WTC11 (cell line): ENCODE measurements at regions not wholly inside any gene's neighbourhood (a gene's known extent, or its start where the extent isn't known, plus 50 kb on each side); places are given as distances from the start of the nearest gene placed in this dataset.

ENCODE experiments used
- ATAC-seq: fragments of 200-7000 bp; cut with Tn5 transposase; 2 replicates; pipeline ENCODE4 v1.10.0; 2021; ENCODE audit warnings: mild to moderate bottlenecking, moderate library complexity
- CTCF ChIA-PET: fragments of 300-600 bp; sonication (Branson Sonifier 250); formaldehyde crosslinking; loops from one replicate; lab custom pipeline; 2021; ENCODE audit warnings: antibody characterized with exemption; lab: Charles Lee
- POLR2A ChIA-PET: fragments of 350-600 bp; sonication (Branson Sonifier 250); formaldehyde crosslinking; loops from one replicate; lab custom pipeline; 2021; ENCODE audit warnings: antibody characterized with exemption; lab: Charles Lee
- DNase-seq: peaks from one replicate; pipeline ENCODE4 v3.0.0; 2021; ENCODE audit warnings: low spot score
- H3K27ac Mint-ChIP-seq: 2 replicates; pipeline ENCODE4 v1.8.0; 2021; ENCODE audit warnings: mixed read lengths
- H3K27me3 Mint-ChIP-seq: 2 replicates; pipeline ENCODE4 v1.8.0; 2021; ENCODE audit warnings: low read depth, mild to moderate bottlenecking, moderate library complexity, mixed read lengths
- H3K36me3 Mint-ChIP-seq: 2 replicates; pipeline ENCODE4 v1.8.0; 2021; ENCODE audit warnings: mixed read lengths
- H3K4me1 Mint-ChIP-seq: 2 replicates; pipeline ENCODE4 v1.8.0; 2022; ENCODE audit warnings: mixed read lengths
- H3K4me3 Mint-ChIP-seq: 2 replicates; pipeline ENCODE4 v1.8.0; 2021; ENCODE audit warnings: mild to moderate bottlenecking, moderate library complexity, mixed read lengths
- H3K9me3 Mint-ChIP-seq: 2 replicates; pipeline ENCODE4 v1.8.0; 2021; ENCODE audit warnings: mixed read lengths
- ATF1 ChIP-seq: sonication (generic); formaldehyde crosslinking; IDR thresholded peaks from 2 replicates; pipeline ENCODE4 v1.8.1; 2023; ENCODE audit warnings: mild to moderate bottlenecking, moderate library complexity, missing genetic modification reagents
- ATF3 ChIP-seq: sonication (generic); formaldehyde crosslinking; conservative IDR thresholded peaks from 2 replicates; pipeline ENCODE4 v1.8.1; 2022; ENCODE audit warnings: mild to moderate bottlenecking, missing genetic modification reagents
- ATF6 ChIP-seq: sonication (generic); formaldehyde crosslinking; IDR thresholded peaks from 2 replicates; pipeline ENCODE4 v1.8.1; 2023; ENCODE audit warnings: mild to moderate bottlenecking, missing genetic modification reagents
- CTCF ChIP-seq: fragments of 200-600 bp; IDR thresholded peaks from 2 replicates; pipeline ENCODE4 v1.8.0; 2022; ENCODE audit warnings: antibody characterized with exemption
- PREB ChIP-seq: sonication (generic); formaldehyde crosslinking; IDR thresholded peaks from 2 replicates; pipeline ENCODE4 v1.8.1; 2022; ENCODE audit warnings: mild to moderate bottlenecking, missing genetic modification reagents, moderate library complexity, borderline replicate concordance
- TP53 ChIP-seq: sonication (generic); formaldehyde crosslinking; IDR thresholded peaks from 2 replicates; pipeline ENCODE4 v1.8.1; 2023; ENCODE audit warnings: mild to moderate bottlenecking, missing genetic modification reagents
- ZNF425 ChIP-seq: fragments of 250-450 bp; sonication (Bioruptor Pico); conservative IDR thresholded peaks from 2 replicates; pipeline ENCODE4 v1.9.0; 2021; ENCODE audit warnings: mild to moderate bottlenecking
- ZSCAN18 ChIP-seq: fragments of 250-450 bp; sonication (Bioruptor Pico); IDR thresholded peaks from 2 replicates; pipeline ENCODE4 v2.1.2; 2022; ENCODE audit warnings: mild to moderate bottlenecking, moderate library complexity
- TF ChIP-seq, protein P1 (sequence below): fragments of 250-450 bp; sonication (Bioruptor Pico); IDR thresholded peaks from 2 replicates; pipeline ENCODE4 v1.8.0; 2021; ENCODE audit warnings: mild to moderate bottlenecking
- TF ChIP-seq, protein P2 (sequence below): sonication (generic); formaldehyde crosslinking; IDR thresholded peaks from 2 replicates; pipeline ENCODE4 v1.8.1; 2022; ENCODE audit warnings: mild to moderate bottlenecking, moderate library complexity, missing genetic modification reagents

GRCh38 chr7:67301667-67302066, 305.0 kb downstream of the TYW1 start:
- peak overlapping the region; percentile 86 for H3K4me3 Mint-ChIP-seq
- peaks cover 7% of the 10 kb centered on the region for H3K36me3 Mint-ChIP-seq
- DNase-seq (no peak), ATAC-seq (no peak)
- H3K27ac Mint-ChIP-seq, result no peak overlapping the region; the same call in 1 of the 2 replicates
- CTCF ChIA-PET, result interaction anchor here (0.5 to 2.6 kb wide), 10 partner anchors 12 to 975 kb away, joined by 3 to 10 read pairs (median 3); no protein-coding TSS in a partner anchor
- no peak for TF ChIP-seq ZSCAN18
- TF ChIP-seq, protein P1, sequence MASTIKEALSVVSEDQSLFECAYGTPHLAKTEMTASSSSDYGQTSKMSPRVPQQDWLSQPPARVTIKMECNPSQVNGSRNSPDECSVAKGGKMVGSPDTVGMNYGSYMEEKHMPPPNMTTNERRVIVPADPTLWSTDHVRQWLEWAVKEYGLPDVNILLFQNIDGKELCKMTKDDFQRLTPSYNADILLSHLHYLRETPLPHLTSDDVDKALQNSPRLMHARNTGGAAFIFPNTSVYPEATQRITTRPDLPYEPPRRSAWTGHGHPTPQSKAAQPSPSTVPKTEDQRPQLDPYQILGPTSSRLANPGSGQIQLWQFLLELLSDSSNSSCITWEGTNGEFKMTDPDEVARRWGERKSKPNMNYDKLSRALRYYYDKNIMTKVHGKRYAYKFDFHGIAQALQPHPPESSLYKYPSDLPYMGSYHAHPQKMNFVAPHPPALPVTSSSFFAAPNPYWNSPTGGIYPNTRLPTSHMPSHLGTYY (CRISPR knock-in tag), result no peak
- TF ChIP-seq, protein P2, sequence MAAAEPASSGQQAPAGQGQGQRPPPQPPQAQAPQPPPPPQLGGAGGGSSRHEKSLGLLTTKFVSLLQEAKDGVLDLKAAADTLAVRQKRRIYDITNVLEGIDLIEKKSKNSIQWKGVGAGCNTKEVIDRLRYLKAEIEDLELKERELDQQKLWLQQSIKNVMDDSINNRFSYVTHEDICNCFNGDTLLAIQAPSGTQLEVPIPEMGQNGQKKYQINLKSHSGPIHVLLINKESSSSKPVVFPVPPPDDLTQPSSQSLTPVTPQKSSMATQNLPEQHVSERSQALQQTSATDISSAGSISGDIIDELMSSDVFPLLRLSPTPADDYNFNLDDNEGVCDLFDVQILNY (CRISPR knock-in tag), result no peak
- TF ChIP-seq CTCF, result no peak
- no peak for TF ChIP-seq ATF3 (CRISPR knock-in tag)
- no peak for TF ChIP-seq PREB (CRISPR knock-in tag)
- TF ChIP-seq ATF6 (CRISPR knock-in tag), result no peak
- no peak for TF ChIP-seq ZNF425 (CRISPR knock-in tag)
- TF ChIP-seq TP53 (CRISPR knock-in tag), result no peak
- TF ChIP-seq ATF1 (CRISPR knock-in tag), result no peak
- peaks cover 4% of the 10 kb centered on the region for H3K4me1 Mint-ChIP-seq
- H3K9me3 Mint-ChIP-seq, result no peaks in the 10 kb centered on the region
- peaks cover 3% of the 10 kb centered on the region; the same call in 1 of the 2 replicates for H3K27me3 Mint-ChIP-seq
- POLR2A ChIA-PET, result interaction anchor here (0.6 to 1.0 kb wide), 3 partner anchors 49 to 306 kb away, joined by 3 to 4 read pairs (median 4); partner anchors contain the start of gene SBDS
